HG02884 (cell line): ENCODE measurements at regions not wholly inside any gene's neighbourhood (a gene's known extent, or its start where the extent isn't known, plus 50 kb on each side); places are given as distances from the start of the nearest gene placed in this dataset.
"Not testable (repeated sequence)": the region's sequence is repeated elsewhere in the genome, so short reads cannot be mapped to it uniquely, and the experiment has no call there.

Source experiments
- ATAC-seq: cut with Tn5 transposase; IDR thresholded peaks from one replicate; pipeline ENCODE4 v1.9.1; 2021; ENCODE audit warnings: mild to moderate bottlenecking, moderate library complexity; ENCODE audit not compliant: unreplicated experiment

DNA sequence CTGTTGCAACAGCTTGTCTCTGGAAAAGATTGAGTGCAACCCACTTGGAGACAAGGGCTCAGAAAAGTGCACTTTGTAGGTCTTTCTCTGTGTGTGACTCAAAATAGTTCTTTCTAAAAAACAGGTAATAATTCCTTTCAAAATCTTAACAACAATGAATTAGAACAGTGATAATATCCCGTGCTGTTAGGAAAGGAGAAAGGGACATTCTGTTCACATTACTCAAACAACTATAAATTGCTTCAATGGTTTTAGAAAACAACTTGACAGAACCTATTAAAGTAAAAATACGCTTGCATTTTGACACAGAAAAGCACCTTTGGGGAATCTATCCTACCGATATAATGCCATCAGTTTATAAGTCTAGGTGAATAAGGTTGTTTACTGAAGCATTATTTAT lies 468.1 kb upstream of the DPP6 start:
- no peak for ATAC-seq

DNA sequence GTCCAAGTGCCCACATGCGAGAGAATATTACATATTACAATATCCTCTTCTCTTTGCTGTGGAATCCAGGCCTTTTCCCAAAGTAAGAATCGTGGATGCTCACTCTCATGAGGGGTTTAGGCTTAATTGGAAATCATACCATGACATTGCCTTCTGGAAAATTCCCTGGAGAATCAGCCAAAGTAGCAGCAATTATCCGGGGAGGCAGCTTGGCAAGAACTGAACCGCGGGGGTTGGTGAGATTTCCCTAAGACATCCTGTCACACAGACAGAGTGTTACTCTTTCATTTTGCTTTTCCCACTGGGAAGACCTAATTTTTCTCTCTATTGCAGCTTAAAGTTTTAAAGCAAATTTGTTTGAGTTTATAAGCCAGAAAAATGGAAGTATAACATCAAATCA lies 463.6 kb upstream of the DPP6 start:
- ATAC-seq, result no peak

DNA sequence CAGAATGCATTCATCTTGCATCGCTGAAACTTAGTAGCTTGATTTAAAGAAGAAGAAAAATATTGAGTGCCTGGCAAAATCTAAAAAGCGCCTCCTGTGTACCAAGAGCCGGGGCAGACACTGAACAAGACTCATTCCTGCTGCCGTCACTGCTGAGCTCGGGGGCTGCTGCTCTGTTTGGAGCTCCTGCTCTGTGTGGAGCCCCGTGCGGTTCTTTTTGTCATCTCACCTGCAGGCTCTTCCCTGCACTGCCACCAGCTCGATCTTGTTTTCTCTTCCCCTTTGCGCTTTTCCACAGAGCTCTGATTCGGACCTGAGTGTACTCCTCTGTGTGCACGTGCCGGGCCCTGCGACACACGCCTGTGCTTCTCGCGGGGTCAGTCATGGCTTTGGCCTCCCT lies 462.1 kb upstream of the DPP6 start:
- ATAC-seq, result no peak

DNA sequence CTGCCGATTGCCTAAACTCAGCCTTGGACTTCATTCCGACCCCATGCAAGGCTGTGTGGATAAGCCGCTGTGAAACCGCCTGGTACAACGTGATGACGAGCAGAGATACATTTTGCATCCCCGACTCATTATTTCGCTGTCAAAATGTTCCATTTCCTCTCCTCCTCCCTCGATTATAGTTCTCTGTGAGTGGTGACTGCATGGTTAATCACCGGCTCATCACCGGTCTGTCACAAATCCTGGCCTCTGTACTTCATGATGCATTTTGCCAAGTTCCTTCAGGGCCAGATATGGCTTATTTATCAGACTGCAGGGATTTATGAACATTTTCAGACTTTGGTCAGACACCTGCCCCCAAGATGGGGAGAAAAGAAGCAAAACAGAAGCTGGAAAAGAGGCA lies 461.6 kb upstream of the DPP6 start:
- no peak for ATAC-seq

DNA sequence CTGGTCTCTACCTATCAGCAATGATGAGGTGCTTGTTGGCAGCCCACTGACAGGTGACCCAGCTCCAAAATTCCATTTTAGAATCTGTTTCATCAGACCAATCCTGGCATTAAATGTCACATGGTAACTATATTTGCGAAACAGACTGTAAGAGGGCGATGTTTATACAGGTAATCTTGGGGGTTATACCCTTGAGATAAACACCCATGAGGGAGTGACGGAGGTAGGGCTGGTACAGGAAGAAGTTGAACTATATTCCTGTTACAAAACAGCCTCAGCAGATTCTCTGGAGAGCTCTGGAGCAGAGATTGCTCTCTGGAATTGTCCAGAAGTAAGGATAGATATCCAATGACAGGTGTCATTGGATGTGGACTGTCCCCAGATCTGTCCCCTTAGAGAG lies 444.8 kb upstream of the DPP6 start:
- ATAC-seq, result no peak

DNA sequence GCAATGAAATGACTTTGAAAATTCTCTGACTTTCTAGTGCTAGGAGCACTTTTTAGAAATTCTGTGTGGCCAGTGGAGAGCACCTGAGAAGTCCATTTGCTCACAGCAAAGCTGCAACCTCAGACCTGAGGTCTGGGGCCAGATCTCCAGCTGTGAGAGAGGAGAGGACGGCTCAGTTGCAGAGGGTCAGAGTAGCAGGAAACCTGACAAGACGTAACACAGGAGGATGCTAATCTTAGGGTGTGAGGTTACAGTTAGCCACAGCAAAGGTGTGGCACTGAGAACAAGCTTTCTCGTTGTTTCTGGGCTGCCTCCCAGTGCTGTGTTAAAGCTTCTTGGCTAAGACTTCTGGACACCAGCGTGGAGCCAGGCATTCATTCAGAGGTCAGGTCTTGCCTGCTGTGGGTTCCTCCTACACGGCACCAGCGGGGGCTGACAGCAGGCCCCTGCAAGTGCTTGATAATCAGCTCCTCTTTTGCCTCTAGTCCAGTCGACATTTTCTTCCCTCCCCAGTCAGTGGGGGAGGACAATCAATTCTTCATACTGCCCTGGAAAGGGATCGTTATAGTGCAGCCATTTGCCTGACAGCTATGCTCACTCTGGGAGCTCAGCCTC lies 435.4 kb upstream of the DPP6 start:
- no peak for ATAC-seq

DNA sequence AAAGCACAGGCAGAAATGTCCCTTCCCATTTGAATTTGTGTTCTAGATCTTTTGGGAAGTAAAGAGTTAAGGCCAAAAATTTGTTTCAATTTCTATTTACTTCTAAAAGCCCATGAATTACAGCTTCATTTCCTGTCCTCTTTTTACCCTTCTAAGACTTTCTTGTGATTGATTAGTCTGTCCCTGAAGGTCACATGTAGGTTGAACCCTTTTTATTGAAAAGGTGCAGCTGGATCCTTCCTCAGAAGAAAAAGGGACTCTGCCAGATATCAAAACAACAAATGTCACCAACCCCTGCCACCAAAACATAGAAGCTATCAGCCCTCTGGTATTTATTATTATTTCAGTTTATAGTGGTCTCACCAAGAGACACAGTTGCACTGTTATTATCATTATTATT lies 424.9 kb upstream of the DPP6 start:
- no peak for ATAC-seq

DNA sequence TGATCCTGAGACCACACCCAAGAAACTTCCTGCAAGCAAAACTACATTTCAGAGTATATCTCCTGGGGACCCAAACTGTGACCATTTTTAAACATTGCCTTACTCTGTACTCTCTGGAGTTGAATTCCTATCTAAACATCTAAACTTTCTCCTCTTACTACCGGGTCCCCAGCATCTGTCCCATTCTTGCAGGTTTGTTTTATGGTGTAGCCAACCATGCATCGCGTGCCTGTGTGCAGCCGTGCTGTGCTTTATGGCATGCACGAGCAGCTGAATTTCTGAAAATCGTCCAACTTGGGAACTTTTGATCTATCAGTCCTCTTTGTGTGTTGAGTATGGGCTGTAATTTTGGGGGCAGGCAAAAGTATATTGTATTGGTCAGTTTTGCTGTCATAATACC lies 423.8 kb upstream of the DPP6 start:
- ATAC-seq, result no peak

DNA sequence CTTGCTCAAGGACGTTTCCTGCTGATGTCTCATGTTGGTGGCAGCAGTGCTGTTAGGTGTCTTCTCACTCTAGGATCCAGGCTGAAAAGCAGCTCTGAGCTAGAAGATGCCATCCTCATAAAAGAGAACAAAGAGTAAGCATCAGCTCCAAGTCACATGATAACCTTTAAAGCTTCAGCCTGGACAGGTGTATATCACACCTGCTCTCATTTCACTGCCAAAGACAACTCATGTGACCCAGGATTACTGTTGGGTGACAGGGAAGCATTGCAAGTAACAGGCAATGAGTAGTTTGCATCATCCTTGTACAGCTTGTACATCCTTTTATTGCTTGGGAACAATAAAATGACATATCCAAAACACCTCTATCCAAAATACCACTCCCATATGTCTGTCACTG lies 423.4 kb upstream of the DPP6 start:
- ATAC-seq, result no peak

DNA sequence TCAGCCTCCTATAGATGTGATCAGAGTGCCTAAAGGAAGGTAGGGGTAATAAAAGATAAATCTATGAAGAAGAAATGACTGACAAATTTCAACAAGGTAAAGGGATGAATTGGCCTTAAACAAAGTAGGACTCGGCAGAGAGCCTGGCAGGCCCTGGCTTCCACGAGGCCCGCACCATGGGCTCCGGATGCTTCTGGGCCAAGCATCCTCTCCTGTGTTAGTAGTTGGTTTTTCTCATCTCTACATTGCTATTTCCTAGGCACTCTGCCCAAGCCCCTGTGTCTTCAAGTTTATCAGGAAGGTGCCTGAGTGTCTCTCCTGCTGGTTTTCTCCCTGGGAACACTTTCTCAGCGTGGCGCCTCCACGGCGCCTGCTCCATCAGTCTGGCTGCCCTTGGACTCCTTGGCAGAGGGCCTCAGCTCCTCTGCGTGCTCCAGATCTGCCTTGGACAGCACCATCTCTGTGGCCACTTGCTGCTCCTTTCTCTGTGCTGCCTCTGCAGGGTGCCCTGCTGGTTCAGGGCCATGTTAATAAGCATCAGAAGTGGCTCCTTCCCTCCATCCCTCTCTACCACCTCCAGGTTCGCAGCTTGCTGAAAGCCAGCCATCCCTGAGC lies 413.3 kb upstream of the DPP6 start:
- no peak for ATAC-seq

DNA sequence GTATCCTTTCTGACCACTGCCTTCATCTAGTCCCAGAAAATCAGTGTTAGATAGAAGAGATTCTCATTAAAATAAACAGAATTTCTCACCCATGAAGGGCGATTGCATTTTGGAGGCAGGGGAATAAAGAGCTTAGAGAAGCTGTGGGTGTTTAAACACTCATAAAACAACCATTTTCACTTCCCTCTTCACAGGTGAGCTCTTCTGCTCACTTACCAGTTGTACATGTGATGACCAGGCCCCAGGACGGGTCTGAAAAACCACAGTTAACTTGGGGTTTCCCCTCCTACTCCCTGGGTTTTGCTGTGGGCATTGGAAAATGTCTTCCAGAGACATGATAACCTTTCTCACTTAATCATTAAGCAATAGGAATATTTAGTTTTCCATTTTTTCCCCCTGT lies 411.6 kb upstream of the DPP6 start:
- peak; percentile 89 for ATAC-seq

DNA sequence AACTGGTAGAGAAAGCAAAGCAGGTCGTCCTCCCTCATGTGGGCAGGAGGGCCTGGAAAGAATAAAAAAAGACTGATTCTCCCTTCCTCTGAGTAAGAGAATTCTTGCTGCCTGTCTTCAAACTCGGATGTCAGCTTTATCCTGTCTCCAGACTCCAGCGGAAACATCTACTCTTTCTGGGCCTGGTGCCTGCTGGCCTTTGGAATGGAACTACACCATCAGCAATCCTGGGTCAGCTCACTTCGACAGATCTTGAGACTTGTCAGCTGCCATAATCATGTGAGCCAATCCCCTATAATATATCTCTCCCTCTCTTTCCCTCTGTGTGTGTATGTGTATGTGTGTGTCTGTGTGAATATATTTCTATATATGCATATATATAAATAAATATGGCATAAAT lies 411.0 kb upstream of the DPP6 start:
- ATAC-seq, result no peak

DNA sequence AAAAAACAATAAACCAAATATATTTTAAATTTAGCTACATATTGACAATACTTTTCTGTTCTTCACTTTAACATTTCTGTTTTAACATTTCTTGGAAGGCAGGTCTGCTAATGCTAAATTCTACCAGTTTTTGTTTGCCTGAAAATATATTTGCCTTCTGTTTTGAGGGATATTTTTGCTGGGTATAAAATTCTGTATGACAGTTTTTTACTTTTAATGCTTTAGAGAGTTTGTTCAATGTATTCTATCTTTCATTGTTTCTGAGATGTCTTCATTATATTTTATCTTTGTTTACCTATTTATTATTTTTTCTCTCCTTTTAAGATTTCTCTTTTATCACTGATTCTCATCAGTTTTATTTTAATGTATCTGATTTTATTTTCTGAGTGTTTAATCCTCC lies 409.2 kb upstream of the DPP6 start:
- ATAC-seq, result no peak

DNA sequence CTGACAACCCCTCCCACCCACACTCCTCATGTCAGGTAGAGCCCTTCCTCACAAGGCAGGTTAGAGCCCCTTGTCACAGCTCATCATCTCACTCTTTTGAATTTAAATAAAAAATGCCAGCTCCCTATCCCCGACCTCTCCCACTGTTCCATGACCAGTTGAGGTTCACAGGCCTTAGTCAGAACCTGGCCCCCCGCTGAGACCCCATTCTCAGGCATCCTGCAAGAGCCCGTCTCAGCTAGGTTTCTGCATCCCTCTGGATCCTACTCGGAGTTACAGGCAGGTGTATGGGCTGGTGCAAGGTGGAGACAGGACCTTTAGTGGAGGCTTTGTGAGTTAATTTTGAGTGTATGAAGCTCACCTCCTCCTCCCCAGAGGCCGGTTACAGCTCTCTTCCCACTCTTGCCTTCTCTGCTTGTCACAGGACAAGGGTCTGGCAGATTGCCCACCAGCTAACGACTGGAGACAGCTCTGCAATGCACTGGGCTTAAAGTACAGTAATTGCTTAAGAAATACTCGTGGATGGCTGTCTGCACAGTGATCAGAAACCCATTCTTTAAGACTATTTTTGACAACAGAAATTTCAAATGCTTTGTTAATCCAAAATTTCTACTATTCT lies 394.9 kb upstream of the DPP6 start:
- ATAC-seq, result no peak

DNA sequence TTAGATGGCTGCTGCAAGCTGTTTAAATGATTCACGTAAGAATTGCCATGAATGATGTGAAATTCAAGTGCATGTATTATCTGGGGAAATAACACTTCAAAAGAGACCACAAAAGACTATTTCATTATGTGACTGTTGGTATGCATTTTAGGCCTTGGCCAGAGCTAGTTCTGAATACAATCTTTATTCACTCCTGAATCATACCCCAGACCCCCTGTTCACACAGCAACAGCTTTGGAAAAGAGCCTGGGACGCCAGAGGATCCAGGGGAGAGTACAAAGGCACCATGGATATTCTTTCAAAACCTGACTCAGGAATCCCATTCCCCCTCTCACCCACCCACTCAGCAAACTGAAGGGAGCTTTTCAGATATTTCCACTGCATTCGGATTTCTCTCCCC lies 377.1 kb upstream of the DPP6 start:
- no peak for ATAC-seq

DNA sequence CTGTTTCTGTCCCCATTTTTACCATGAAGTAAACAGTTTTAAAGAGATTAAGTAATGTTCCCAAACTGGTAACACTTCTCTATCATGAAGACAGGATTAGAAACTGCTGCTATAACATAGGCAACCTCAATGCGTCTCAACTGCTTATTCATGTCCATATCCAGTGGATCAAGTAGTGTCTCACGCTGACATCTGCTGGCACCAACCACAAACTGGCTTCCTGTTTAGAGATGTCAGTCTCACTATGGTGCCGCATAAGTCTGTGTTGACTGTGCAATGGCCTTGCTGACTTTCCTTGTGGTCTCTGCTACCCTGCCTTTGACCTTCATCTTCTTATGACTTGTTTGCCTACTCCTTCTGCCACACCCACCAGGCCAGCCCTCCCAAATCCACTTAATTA lies 369.6 kb upstream of the DPP6 start:
- no peak for ATAC-seq

DNA sequence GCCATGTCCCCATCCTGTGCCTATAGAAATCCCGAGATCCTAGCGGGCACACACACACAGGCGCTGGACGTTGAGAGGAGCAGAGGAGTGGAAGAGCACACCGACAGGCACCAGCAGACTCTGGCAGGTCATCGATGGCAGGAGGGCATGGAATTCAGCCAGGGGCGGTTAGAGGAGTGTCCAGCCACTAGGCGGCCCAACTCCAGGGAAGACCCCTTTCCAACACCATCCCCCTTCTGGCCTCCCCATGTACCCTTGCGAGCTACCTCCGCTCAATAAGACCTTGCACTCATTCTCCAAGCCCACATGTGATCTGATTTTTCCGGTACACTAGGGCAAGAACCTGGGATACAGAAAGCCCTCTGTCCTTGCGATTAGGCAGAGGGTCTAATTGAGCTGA lies 356.0 kb upstream of the DPP6 start:
- no peak for ATAC-seq

DNA sequence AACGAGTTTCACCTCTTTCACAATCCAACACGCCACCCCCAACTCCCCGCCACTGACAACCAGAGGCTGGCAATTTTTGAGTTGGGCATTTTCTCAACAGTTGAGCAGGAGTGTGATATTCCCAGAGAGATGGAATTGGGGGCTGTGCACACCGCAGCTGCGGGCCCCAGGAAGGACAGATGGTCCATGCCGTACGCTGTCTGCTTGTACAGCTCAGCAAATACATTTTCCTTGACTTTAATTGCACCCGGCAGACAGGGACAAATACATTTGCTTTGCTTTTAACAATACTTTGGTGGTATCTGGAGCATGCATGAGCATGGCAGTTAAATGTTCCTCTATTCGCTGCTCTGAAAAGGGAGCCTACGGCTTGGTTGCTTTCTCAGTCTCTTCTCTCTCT lies 354.2 kb upstream of the DPP6 start:
- ATAC-seq, result no peak

DNA sequence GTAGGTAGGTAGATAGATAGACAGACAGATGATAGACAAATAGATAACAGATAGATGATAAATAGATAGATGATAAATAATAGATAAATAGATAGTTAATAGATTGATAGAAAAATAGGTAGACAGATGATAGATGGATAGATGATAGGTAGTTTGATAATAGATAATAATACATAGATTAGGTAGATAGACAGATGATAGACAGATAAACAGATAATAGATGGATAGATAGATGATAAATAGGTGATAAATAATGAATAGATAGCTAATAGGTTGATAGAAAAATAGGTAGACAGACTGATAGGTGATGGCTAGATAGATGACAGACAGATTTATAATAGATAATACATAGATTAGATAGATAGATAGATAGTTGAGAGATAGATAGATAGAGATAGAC lies 350.5 kb upstream of the DPP6 start:
- ATAC-seq, result no peak

DNA sequence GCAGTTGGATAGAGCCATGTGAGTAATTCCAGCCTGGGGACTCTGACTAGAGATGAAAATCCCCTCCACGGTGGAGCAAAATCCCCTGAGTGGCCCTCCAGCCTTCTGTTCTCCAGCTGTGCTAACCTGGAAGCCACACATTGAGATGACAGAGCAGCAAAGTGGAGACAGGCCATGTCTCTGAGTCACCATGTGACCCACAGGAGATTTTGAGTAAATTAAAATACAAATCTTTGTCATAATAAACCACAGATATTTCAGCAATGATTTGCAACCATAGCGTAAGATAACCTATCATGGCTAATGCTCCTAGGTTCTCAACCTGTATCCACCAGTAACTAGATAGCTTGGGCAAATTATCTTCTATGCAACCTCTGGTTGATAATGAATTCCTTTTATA lies 328.3 kb upstream of the DPP6 start:
- ATAC-seq, result not testable (repeated sequence)

DNA sequence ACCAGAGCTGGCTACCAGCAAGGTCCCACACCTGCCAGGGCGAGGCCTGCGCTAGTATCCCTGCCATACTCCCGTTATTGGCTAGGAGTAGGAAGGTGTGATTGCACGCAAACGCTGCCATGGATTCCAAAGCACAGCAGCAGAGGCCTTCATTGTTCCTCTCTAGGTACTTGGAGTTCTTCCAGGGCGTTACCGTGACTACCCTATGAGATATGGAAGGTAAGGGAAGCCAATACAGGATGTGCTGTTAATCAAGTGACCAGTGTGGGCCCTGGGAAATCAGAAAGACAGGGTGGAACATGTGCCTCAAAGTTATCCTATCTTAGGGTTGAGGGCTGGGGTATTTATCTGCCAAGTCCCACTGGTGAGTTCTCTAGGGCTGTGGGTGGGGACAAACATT lies 320.7 kb upstream of the DPP6 start:
- not testable (repeated sequence) for ATAC-seq

DNA sequence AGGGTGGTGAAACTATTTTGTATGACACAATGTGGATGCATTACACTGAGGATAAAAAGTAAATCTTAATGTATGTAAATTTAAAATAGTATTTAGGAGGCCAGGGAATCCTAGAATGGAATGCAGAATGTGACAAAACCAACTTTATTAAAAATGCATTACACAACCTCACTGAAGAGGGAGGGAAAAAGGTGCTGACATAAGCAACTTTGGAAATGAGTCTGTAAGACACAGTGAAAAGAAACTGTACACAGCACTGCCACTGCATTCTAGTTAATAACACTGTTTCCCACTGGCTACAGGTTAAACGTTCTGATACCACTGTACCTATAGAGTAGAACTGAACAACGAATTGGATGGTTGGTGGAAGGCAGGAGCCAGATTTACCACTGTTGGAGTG lies 308.8 kb upstream of the DPP6 start:
- not testable (repeated sequence) for ATAC-seq

DNA sequence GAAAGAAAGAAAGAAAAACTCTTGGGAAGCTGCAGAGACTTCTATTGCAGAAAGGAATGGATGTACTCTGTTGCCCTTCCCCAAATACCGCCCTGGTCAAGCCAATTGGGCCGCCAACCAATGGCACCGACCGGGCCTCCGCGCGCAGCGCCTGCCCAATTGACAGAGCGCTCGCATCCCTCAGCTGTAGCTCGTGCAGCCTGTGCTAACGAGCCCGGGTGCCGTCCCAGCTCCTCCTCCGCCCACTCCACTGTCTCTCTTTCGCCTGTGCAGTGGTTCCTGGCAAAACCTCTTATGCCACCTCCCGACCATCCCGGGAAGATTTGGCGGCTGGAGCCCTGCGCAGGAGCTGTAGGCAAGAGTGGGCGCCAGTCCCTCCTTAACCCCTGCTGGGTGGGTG lies 304.2 kb upstream of the DPP6 start:
- ATAC-seq, result not testable (repeated sequence)
